Astrocyte of the cerebellum (primary cell): ENCODE measurements at regions not wholly inside any gene's neighbourhood (a gene's known extent, or its start where the extent isn't known, plus 50 kb on each side); places are given as distances from the start of the nearest gene placed in this dataset.

Experiments
- DNase-seq: peaks from one replicate; pipeline ENCODE4 v3.0.0-alpha.2; 2011; ENCODE audit warnings: low read depth
- H3K4me3 ChIP-seq: 2 replicates; pipeline ENCODE4 v1.5.1; 2011; ENCODE audit warnings: mild to moderate bottlenecking, low read depth, low read length, moderate library complexity
- CTCF ChIP-seq: IDR thresholded peaks from 2 replicates; pipeline ENCODE4 v1.5.1; 2012; ENCODE audit warnings: low read length, low read depth, moderate library complexity, mild to moderate bottlenecking; ENCODE audit errors: missing control alignments
- in situ Hi-C: cut with HindIII; loops from 2 replicates; pipeline ENCODE4 v1.10.0; 2017; ENCODE audit warnings: low sequenced_read_pairs

GRCh38 chr3:135629701-135630408 lies 335.7 kb upstream of the PPP2R3A start:
- no peak overlapping the region for H3K4me3 ChIP-seq
- DNase-seq, result no peak
- no peak for TF ChIP-seq CTCF
- in situ Hi-C loops, result no loop called here

GRCh38 chr3:135632556-135633065 lies 332.9 kb upstream of the PPP2R3A start:
- no peak for DNase-seq
- in situ Hi-C loops, result no loop called here
- no peak overlapping the region for H3K4me3 ChIP-seq
- no peak for TF ChIP-seq CTCF

DNA sequence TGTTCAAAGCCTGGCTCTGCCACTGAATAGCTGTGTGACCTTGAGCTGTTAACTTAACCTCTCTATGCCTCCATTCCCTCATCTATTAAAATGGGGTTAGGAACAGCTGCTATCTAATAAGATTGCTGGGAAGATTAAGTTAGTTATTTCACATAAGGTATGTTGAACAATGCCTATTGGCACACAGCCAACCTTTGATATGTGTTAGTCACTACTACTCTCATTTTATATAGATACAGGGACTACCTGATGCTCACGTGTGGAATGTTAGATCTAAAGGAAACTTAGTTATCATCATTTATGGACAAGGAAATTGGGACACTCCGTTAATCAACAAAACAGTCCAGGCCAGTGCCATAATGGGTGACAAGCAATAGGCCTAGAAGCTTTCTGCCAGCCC lies 332.4 kb upstream of the PPP2R3A start:
- no peak for DNase-seq
- in situ Hi-C loops, result no loop called here
- TF ChIP-seq CTCF, result no peak
- H3K4me3 ChIP-seq, result no peak overlapping the region

- H3K4me3 ChIP-seq, result no peak overlapping the region
- in situ Hi-C loops, result no loop called here
- no peak for TF ChIP-seq CTCF
- DNase-seq, result no peak
These were observed 328.9 kb upstream of the PPP2R3A start for GRCh38 chr3:135636596-135636995.

- TF ChIP-seq CTCF, result no peak
- DNase-seq, result no peak
- in situ Hi-C loops, result no loop called here
- H3K4me3 ChIP-seq, result no peak overlapping the region
These were observed 328.5 kb upstream of the PPP2R3A start for GRCh38 chr3:135637013-135637412.

DNA sequence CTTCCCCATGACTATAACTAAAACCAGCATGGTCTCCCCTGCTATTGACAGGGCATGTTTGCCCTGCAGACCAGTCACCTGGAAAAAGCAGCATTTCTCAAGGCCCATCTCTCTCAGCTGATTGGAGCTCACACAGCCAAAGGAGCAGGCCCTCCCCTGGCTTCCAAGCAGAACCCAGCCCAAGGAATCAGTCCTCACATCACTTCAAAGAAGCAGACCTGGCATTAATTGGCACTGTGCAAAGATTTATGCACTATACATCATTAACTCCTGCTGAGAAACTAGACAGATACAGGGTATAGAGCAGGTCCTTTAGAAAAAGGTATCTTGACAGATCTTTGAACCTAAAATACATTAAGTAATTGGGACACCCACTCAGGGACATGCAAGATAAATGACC lies 323.8 kb upstream of the PPP2R3A start:
- no peak overlapping the region for H3K4me3 ChIP-seq
- no peak for TF ChIP-seq CTCF
- no peak for DNase-seq
- in situ Hi-C loops, result no loop called here

DNA sequence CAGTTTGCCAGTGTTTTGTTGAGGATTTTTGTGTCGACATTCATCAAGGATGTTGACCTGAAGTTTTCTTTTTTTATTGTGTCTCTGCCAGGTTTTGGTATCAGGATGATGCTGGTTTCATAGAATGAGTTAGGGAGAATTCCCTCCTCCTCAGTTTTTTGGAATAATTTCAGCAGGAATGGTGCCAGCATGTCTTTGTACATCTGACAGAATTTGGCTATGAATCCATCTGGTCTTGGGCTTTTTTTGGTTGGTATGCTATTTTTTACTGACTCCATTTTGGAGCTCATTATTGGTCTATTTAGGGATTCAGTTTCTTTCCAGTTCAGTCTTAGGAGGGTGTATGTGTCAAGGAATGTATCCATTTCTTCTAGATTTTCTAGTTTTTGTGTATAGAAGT lies 320.0 kb upstream of the PPP2R3A start:
- H3K4me3 ChIP-seq, result no peak overlapping the region
- no peak for TF ChIP-seq CTCF
- DNase-seq, result no peak
- in situ Hi-C loops, result no loop called here
